Brain pericyte (primary cell): ENCODE measurements at regions not wholly inside any gene's neighbourhood (a gene's known extent, or its start where the extent isn't known, plus 50 kb on each side); places are given as distances from the start of the nearest gene placed in this dataset.

Experiments used
- DNase-seq: peaks from one replicate; pipeline ENCODE4 v3.0.0-alpha.2; 2012; ENCODE audit warnings: low read depth, low spot score

GRCh38 chr2:221833966-221834365 is 261.9 kb upstream of the EPHA4 start:
- no peak for DNase-seq

DNA sequence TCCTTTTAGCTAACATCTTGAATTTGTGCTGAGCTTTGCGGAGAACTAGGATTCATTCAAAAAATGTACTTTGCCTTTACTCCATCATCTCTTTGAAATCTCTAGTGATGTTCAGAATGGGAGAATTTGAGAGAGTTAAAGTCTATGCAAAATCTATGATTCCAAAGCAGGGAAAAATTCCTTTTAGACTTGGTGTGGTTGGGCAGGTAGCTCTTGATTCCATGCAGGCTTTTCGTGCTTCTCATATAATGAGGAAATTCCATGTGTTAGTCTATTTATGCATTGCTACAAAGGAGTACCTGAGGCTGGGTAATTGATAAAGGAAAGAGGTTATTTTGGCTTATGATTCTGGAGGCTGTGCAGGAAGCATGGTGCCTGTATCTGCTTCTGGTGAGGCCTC is 258.9 kb upstream of the EPHA4 start:
- DNase-seq, result no peak

GRCh38 chr2:221822416-221822815 is 250.3 kb upstream of the EPHA4 start:
- no peak for DNase-seq

DNA sequence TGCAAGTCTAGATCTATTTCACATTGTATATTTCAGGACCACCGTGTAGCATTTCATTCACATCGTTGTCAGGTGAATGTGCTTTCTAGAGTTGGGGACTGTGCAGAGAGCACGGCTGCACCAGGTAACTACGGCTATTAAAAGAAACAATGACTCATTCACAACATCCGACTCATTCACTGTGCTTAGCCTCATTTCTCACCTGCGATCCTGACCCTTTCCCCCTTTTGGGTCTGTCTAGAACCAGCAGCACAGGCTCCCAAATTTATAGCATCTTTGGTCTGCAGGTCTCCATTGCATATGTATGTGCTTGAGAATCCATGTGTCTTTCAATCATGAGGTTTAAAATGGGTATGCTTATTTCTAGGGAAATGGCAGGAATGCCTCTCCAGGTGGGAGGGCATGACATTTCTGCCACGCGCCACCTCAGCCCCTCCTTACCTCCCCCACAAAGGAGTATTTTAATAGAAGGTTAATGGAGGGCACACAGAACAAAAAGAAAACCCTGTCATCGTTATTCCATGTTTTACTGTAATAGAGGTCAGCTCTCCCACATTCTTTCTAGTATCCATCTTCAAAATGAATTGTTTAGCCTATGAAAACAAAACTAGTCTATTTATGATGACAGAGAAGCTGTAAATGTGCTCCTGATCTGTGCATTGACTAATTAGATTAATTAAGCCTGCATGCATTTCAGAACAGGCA is 246.7 kb upstream of the EPHA4 start:
- DNase-seq, result no peak

DNA sequence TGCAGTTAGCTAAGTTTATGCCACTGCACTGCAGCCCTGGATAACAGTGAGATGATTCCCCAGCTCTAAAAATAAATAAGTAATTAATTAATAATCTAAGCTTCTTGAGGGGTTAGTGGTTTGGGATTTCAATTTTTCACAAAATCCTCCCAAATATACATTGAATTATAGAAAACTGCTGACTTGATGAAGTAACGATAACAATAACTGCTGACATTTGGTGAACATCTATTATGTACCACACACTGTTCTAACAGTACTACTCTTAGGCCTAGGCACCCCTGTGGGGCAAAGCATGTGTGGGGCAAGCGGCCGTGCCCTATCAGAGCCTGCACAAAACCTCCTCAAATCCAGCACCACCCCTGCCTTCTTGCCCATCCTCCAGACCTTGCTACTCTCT is 245.8 kb upstream of the EPHA4 start:
- DNase-seq, result no peak

GRCh38 chr2:221817052-221817451 is 244.9 kb upstream of the EPHA4 start:
- no peak for DNase-seq

DNA sequence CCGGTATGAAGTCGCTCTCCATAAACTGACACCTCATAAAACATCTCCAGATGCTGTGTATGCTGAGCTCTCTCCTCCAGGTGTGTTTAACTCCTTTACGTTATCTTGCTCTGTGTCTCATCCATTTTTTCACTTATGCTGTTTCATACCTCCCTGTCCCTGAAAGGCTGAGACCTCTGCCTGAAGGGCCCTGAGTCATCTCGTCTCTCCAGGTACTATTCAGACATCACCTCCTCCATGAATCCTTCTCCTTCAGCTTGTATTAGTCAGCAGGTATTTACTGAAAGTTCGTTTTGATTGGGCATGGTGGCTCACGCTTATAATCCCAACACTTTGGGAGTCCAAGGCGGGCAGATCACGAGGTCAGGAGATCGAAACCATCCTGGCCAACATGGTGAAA is 244.5 kb upstream of the EPHA4 start:
- DNase-seq, result no peak

DNA sequence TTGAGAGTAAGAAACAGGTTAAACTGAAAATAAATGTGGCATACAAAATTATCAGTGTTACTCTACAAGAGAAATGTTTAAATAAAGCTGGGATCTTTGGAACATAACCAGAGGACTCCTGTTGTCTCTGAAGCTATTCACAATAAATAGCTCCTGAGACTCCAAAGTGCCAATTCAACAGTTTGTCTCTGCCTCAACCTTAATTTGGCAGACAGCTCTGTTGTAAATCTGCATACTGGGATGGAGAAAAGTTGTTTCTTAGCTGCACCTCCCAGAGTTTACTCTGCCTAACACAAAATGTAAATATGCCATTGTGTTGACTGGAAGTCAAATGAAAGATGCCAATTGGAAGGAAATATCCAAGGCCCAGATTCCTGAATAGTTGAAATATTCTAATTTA is 238.5 kb upstream of the EPHA4 start:
- DNase-seq, result no peak

DNA sequence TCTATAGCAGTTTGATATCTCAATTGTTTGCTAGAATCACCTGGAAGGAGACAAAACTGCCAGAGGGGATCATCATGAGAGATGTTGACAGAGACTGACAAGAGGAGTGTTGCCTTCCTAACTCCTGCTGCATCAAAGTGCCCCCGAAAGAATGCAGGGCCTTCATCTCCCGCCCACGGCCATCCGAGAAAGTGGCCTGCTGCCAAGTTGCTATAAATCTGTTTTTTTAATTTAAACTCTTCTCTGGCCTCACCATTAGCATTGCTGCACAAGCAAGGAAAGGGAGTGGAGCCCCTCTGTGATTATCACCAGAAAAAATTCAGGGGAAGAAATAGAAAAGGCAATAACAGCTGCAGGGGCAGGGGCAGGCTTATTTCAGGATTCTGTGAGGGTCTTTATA is 238.1 kb upstream of the EPHA4 start:
- DNase-seq, result no peak

- no peak for DNase-seq
Measured at GRCh38 chr2:221808488-221808887, 236.4 kb upstream of the EPHA4 start.

DNA sequence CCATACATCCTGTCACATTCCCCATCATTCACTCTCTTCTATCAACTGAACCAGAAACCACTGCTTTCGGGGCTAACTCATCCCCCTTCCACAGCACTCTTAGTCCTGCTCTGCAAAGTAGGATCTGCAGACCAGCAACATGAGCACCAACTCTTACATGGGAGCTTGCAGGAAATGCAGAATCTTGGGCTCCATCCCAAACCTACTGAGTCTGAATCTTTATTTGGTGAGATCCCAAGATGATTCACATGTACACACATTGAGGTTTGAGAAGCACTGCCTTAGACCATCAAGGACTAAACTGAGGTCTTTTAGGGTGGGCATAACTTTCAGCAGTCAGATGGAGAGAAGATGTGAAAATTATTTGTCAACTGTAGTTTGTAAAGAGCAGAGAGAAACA is 235.6 kb upstream of the EPHA4 start:
- no peak for DNase-seq

GRCh38 chr2:221802089-221802488 is 230.0 kb upstream of the EPHA4 start:
- DNase-seq, result no peak

GRCh38 chr2:221792971-221793521 is 220.9 kb upstream of the EPHA4 start:
- no peak for DNase-seq

- DNase-seq, result no peak
Measured at GRCh38 chr2:221791844-221792243, 219.7 kb upstream of the EPHA4 start.

DNA sequence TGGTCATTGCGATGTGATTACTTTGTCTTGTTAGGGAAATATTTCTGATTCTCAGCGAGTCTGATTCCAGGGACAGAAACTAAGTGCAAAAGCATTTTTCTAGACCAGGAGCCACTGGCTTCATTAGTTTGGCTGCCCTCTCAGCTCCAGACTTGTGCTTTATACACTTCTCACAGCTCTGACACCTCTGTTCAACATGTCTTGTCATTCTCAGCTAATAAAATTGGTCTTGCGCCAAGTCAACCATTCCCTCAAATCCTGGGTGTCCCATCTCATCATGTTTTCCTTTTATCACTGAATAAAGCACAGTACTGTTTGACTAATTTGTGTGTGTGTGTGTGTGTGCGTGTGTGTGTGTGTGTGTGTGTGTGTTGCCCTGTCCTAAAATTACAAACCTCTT is 215.5 kb upstream of the EPHA4 start:
- no peak for DNase-seq

- no peak for DNase-seq
Measured at GRCh38 chr2:221786297-221786926, 214.3 kb upstream of the EPHA4 start.

- no peak for DNase-seq
Measured at GRCh38 chr2:221780281-221780688, 208.2 kb upstream of the EPHA4 start.

GRCh38 chr2:221779614-221780067 is 207.5 kb upstream of the EPHA4 start:
- DNase-seq, result no peak

DNA sequence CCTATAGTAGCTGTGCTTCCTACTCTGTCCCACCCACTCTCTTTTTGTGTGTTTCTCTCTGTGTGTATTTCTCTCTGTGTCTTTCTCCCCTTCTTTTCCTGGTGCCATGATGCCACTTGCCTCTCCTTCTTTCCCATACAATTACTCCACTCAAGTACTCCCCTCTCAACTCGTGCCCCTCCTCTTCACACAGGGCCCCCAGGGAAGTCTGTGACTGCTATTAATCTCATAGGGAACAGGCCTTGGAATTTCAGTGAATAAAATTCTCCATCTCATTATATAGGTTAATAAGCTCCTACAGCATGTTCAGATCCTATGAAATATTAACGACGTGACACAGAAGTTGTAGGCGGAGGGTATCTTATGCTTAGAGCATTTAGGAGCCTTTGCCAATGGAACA is 205.9 kb upstream of the EPHA4 start:
- DNase-seq, result no peak

DNA sequence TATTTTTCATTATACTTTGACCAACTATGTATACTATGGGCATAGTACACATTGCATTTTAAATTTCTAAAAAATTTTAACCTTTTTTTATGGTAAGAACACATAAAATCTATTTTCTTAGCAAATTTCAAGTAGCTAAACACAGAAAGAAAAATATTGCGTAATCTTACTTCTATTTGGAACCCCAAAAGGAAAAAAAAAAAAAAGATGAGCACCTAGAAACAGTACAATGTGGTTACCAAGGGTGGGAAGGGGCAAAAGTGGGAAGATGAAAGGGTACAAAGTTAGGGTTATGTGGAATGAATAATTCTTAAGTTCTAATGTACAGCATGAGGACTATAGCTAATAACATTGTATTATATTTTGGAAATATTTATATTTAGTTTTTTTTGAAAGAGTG is 205.0 kb upstream of the EPHA4 start:
- DNase-seq, result no peak

GRCh38 chr2:221775096-221775495 is 203.0 kb upstream of the EPHA4 start:
- no peak for DNase-seq

DNA sequence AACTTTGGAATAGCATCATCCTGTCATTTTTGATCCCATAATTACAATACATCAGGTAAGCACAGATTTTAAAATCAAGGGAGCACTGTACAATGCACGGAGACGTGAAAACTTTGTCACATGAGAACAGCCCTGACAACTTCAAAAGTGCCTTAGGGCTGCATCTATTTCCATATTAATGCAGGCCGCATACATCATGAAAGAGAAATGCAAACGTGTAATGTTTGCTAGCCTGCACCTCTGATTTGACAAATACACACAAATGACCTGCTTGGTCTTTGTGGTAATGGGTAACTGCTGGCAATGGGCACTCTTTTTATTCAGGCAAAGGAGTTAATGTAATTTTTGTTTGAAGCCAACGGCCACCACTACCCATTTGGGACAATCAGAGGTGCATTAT is 202.0 kb upstream of the EPHA4 start:
- DNase-seq, result no peak

DNA sequence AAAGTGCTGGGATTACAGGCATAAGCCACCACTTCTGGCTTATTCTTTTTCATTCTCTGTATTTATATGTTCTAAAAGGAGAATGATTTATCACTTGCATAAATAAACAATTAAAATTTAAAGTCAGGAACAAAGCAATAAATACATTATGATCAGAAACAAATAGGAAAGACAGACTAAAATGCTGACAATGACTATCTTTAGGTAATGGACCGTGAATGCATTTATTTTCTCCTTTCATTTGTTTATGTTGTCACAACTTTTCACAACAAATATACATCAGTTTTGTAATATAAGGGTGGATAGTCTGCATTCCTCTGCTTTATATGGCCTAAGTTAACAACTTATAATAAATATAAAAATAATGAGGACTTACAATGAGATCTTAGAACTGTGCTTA is 199.2 kb upstream of the EPHA4 start:
- DNase-seq, result no peak
